ENCODE measurements at regions not wholly inside any gene's neighbourhood (a gene's known extent, or its start where the extent isn't known, plus 50 kb on each side); places are given as distances from the start of the nearest gene placed in this dataset.
A peak's percentile ranks its signal among the peaks of the same experiment; 100 is the strongest.
"Not testable (repeated sequence)": the region's sequence is repeated elsewhere in the genome, so short reads cannot be mapped to it uniquely, and the experiment has no call there.

- DNase-seq (ENCODE audit: low spot score) = no peak
Observed at GRCh38 chr22:33221568-33221967, 163.4 kb upstream of the SYN3 start.

GRCh38 chr22:33220476-33221080 lies 162.4 kb upstream of the SYN3 start:
- no peak for DNase-seq (ENCODE audit: low spot score)

GRCh38 chr22:33219648-33220384 lies 161.6 kb upstream of the SYN3 start:
- DNase-seq (ENCODE audit: low spot score) = no peak

- no peak for DNase-seq (ENCODE audit: low spot score)
Observed at GRCh38 chr22:33213383-33214075, 155.3 kb upstream of the SYN3 start.

DNA sequence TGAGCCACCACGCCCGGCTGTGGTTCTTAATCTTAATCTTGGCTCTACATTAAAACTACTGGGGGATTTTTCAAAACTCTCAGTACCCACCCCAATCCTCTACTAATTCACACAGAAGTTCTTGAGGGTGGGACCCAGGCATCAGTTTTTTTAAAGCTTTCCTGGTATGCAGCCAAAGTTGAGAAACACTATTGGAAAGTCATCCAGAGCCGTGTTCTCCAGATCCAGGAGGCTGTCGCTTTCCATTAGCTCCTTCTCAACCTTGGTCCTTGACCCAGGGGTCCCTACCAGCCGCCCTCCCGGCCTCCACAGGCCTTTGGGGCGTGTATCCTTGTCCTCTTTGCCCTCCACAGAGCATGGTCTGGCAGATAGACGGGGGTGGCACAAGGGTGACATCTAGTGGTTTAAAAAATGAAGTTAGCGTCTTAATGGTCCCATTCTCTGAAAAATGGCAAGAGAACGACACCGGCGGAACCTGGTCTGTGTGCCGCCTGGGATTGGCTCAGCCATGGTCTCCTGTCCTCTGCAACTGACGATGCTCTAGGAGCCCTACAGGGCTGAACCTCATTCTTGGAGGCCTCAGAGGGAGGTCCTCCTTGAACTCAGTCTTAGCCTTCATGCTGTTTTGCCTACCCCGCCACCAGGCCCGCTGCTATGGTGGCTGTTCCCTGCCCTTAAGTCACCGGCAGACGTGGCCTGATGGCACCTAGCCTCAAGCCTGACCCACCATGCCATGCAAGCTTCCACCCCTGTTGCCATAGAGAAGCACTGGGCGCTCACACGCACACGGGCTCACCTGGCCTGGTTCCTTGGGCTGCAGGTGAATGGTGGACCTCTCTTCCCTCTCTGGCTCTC lies 152.0 kb upstream of the SYN3 start:
- DNase-seq (ENCODE audit: low spot score) = peak; percentile 58

DNA sequence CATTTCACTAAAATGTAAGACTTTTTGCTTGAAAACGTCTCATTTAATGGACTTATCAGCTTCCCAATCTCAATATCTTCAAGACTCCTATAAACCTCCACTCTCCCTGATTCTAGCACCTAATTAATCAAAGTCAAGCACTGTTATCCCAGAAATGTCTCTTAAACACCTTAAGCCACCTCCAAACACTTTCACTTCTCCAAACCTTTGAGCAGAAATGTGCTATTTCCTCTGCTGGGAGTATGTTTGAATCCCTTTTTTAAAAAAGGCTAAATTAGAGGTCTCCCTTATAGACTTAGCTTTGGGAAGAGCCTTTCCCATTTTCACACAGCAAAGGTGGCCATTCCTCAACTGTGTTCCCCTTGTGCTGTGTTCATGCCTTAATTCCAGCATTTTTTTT lies 146.2 kb upstream of the SYN3 start:
- no peak for DNase-seq (ENCODE audit: low spot score)

DNA sequence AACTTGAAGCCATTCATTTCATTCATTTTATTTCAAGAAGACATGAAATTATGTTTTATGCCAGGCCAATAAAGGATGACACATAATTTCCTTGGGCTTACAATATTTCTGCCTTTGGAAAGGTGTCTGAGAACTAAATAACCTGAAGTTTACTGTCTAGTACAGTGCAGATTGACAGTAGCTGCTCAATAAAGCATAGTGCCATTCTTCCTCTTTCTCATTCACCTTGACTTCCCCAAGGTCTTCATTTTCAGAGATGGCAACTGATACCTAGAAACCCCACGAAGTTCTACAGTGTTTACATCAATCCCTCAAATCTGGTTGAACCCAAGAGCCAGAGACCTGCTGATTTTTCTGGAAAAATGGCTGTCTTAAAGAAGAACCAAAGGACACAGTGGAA lies 144.3 kb upstream of the SYN3 start:
- DNase-seq (ENCODE audit: low spot score) = no peak

DNA sequence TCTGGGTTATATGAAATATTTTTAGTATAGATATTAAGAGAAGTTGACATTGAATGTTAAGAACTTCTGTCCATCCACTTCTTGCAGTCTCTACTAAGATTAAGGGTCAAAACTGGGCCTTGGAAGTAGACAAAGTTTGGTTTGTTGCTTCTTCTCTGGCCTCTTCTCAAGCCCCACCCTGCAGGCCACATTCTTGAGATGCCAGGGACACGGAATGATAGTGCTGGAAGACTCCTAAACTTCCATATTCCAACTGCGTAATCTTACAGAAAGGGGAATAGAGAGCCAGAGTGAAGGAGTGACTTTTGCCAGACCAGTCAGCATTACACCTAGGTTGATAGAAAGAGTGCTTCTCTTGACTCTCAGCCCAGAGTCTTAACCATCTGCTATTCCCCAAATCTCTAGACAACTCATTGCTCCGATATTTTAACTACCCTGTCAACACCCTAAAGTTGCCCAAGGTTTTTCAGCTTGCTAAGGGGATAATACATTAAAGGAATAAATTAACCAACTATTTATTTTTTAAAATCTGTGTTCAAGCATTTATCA lies 136.4 kb upstream of the SYN3 start:
- no peak for DNase-seq (ENCODE audit: low spot score)

DNA sequence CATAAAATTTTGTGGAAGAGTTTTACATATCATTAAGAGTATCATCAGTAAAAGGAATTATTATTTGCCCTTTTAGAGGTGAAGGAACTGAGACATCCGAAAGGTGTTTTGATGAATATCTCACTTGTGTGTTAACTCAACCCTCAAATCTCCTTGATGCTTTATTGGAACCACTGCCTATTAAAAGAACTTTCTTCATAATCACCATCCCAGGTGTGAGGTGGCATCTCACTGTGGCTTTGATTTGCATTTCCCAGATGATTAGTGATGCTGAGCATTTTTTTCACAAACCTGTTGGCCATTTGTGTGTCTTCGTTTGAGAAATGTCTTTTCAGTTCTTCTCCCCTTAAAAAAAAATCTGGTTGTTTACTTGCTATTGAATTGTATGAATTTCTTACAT lies 134.0 kb upstream of the SYN3 start:
- DNase-seq (ENCODE audit: low spot score) = no peak

DNA sequence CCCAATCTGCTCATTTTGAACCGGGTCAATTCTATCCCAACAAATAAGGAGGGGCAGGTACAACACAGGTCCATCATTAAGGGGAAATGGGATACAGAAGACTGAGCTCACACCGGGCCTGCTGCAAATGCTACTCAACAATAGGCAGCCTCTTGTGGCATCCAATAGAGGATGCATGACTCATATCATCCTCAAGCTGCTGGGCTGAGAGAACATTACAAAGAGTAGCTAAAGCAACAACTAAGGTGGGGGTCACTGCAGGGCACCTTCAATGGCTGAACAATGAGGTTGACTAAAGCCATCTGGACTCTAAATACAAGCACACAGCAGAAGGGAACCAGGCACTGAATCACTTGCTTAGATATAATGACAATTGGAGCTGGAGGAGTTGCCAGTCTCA lies 130.1 kb upstream of the SYN3 start:
- DNase-seq (ENCODE audit: low spot score) = no peak

DNA sequence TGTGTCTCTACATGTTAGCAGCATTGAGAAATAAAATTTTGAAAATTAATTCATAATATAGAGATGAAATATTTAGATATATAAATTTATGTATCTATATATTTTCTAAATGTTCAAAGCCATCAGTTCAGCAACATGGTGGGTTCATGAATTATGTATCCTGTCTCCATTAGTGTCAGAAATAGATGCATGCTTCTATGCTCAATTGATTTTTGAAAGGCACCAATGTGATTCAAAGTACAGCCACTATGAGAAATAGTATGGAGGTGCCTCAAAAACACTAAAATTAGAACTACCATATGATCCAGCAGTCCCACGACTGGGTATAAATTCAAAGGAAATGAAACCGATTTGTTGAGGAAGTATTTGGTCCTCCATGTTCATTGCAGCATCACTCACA lies 128.6 kb upstream of the SYN3 start:
- no peak for DNase-seq (ENCODE audit: low spot score)

DNA sequence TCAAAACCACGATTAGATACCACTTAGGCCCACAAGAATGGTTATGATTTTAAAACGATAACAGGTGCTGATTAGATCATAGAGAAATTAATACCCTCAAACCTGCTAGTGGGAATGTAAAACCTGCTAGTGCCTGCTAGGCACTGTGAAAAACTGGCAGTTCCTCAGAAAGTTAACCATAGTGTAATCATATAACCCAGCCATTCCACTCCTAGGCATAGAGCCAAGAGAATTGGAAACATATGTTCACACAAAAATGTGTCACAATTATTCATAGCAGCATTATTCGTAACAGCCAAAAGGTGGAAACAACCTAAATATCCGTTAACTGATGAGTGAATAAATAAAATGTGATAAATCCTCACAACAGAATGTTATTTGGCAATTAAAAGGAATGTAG lies 122.2 kb upstream of the SYN3 start:
- DNase-seq (ENCODE audit: low spot score) = no peak

GRCh38 chr22:33167998-33168790 lies 110.0 kb upstream of the SYN3 start:
- DNase-seq (ENCODE audit: low spot score) = no peak

DNA sequence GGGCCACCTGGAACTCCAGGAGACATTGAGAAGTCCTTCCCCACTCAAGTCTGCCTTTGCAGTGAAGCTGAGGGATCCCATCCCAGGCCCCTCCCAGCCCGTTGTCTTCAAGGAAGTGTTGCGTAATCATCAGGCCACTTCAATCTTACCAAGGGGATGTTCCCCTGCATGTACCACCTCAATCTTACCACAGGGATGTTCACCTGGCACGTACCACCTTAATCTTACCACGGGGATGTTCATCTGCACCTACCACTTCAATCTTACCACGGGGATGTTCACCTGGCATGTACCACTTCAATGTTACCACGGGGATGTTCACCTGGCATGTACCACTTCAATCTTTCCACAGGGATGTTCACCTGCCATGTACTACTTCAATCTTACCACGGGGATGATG lies 108.0 kb upstream of the SYN3 start:
- no peak for DNase-seq (ENCODE audit: low spot score)

GRCh38 chr22:33163815-33164214 lies 105.6 kb upstream of the SYN3 start:
- DNase-seq (ENCODE audit: low spot score) = no peak

GRCh38 chr22:33162196-33162595 lies 104.0 kb upstream of the SYN3 start:
- no peak for DNase-seq (ENCODE audit: low spot score)

DNA sequence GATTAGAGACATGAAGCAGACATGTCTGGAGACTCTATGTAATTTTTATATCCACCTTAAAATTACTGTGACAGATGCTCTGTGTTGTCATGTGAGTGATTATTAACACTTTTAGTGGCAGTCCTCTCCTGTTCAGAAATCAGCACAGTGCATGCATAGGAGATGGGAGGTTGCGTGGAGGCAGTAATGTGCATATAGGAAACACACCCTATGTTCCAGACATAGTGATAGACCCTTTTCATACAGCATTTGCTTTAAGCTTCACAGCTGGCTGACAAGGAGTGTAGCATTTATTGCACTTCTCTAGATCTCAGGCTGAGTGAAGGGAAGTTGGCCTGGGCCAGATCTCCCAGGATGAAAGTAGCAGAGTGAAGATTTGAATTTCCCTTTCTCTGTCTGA lies 102.3 kb upstream of the SYN3 start:
- DNase-seq (ENCODE audit: low spot score) = no peak

GRCh38 chr22:33154967-33155366 lies 96.8 kb upstream of the SYN3 start:
- DNase-seq (ENCODE audit: low spot score) = not testable (repeated sequence)

GRCh38 chr22:33149611-33150010 lies 91.4 kb upstream of the SYN3 start:
- no peak for DNase-seq (ENCODE audit: low spot score)

GRCh38 chr22:33144721-33145120 lies 86.5 kb upstream of the SYN3 start:
- DNase-seq (ENCODE audit: low spot score) = no peak

DNA sequence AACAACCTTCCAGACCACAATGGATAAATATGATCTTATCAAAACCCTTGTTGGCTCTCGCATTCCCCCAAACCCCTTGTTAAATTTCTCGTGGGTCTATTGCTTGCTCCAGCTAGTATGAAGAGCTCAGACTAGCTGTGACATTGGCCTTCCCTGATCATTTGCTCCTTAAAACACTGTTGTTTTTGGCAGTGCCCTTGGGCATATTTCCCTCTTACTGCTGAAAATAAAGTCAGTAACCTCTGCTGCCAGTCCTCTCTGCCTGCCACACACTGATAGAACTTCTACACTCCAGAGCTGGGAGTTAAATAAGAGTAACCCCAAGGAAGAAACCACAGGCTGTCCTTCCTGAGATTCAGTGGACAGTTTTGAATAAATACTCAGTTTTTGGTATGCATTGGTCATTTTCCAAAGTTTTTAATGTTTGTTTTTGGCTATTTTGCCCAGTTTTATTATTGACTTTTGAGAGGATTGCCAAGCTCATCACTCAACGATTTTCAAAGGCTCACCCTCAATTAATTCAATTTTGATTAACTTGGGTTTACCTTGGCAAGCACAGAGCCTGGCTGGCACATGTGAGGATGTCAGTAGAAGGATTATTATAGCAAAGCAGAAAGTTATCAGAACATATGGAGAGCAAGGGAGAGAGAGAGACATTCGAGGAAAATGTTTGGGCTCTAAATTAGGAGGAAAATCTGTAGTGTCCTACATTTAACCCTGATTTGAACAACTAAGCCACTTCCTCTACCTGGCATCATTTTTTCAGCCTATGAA lies 84.3 kb upstream of the SYN3 start:
- DNase-seq (ENCODE audit: low spot score) = no peak
